ENCODE measurements at regions not wholly inside any gene's neighbourhood (a gene's known extent, or its start where the extent isn't known, plus 50 kb on each side); places are given as distances from the start of the nearest gene placed in this dataset.

GRCh38 chr6:80673367-80673766 is 566.9 kb downstream of the BCKDHB start:
- TF ChIP-seq POLR2A (IDR thresholded peaks at IDR 0.05; ENCODE audit: borderline replicate concordance, extremely low read depth, insufficient read depth, insufficient read length) (no peak), EZH2 (IDR thresholded peaks at IDR 0.05) (no peak)
